Tibial artery (tissue), 4 donors: ENCODE measurements at regions not wholly inside any gene's neighbourhood (a gene's known extent, or its start where the extent isn't known, plus 50 kb on each side); places are given as distances from the start of the nearest gene placed in this dataset.

Experiments
- DNase-seq, 2 donors: peaks; one replicate each; pipeline ENCODE4 v3.0.0-alpha.2; 2019
- H3K27ac ChIP-seq, 2 donors: fragments of 200-600 bp; sonication (generic) in 1 of 2; 1 replicate in 1 of 2; 2 replicates in 1 of 2; pipeline ENCODE4 v1.5.1; 2018 to 2019; ENCODE audit warnings: mild to moderate bottlenecking in 1 of 2
- H3K27me3 ChIP-seq, 2 donors: fragments of 200-600 bp; sonication (generic) in 1 of 2; one replicate each; pipeline versions ENCODE4 v1.5.1 to v1.6.0; 2016 to 2019
- H3K36me3 ChIP-seq, 3 donors: fragments of 200-600 bp; sonication (generic) in 2 of 3; one replicate each; pipeline ENCODE4 v1.5.1; 2016 to 2019; ENCODE audit warnings: mild to moderate bottlenecking in 2 of 3
- H3K4me1 ChIP-seq, 4 donors: fragments of 200-600 bp; sonication (generic) in 2 of 4; 1 replicate in 3 of 4; 2 replicates in 1 of 4; pipeline ENCODE4 v1.5.1; 2016 to 2019
- H3K4me3 ChIP-seq, 2 donors: fragments of 200-600 bp; sonication (generic) in 1 of 2; 1 replicate in 1 of 2; 2 replicates in 1 of 2; pipeline ENCODE4 v1.5.1; 2018 to 2019; ENCODE audit warnings: mild to moderate bottlenecking in 2 of 2
- H3K9me3 ChIP-seq, 3 donors: fragments of 200-600 bp; sonication (generic) in 1 of 3; one replicate each; pipeline ENCODE4 v1.5.1; 2016 to 2019
- CTCF ChIP-seq, 2 experiments: fragments of 200-600 bp in 1 of 2; fragments of 450-650 bp in 1 of 2; IDR thresholded peaks; one replicate each; pipeline ENCODE4 v1.5.1; 2017 to 2019; ENCODE audit warnings: antibody characterized with exemption in 2 of 2, mild to moderate bottlenecking in 1 of 2, moderate library complexity in 1 of 2
- intact Hi-C: fragments of 100-400 bp; cut with DNase I; formaldehyde crosslinking; loops from one replicate; pipeline ENCODE4 v1.15.0; 2023; ENCODE audit warnings: low total_unique reads

- H3K27me3 ChIP-seq: no peaks in the 10 kb centered on the region
- DNase-seq: no peak
- no peak overlapping the region for H3K4me3 ChIP-seq
- no peaks in the 10 kb centered on the region for H3K36me3 ChIP-seq
- no peaks in the 10 kb centered on the region for H3K9me3 ChIP-seq
- no peaks in the 10 kb centered on the region for H3K4me1 ChIP-seq
- intact Hi-C loops: no loop called here
- H3K27ac ChIP-seq: no peak overlapping the region
- TF ChIP-seq CTCF (IDR thresholded peaks at IDR 0.05): no peak
Measured at GRCh38 chr14:83196236-83196635, 1662.6 kb upstream of the SEL1L start.

- intact Hi-C loops: no loop called here
- Histone ChIP-seq H3K27ac (no peak overlapping the region), H3K27me3 (no peaks in the 10 kb centered on the region), H3K4me3 (no peak overlapping the region), H3K4me1 (no peaks in the 10 kb centered on the region), H3K36me3 (no peaks in the 10 kb centered on the region), H3K9me3 (no peaks in the 10 kb centered on the region)
- no peak for TF ChIP-seq CTCF (IDR thresholded peaks at IDR 0.05)
- DNase-seq: no peak
Measured at GRCh38 chr14:83197271-83197670, 1663.6 kb upstream of the SEL1L start.

- Histone ChIP-seq H3K9me3 (no peaks in the 10 kb centered on the region), H3K36me3 (no peaks in the 10 kb centered on the region), H3K4me1 (no peaks in the 10 kb centered on the region), H3K4me3 (no peak overlapping the region), H3K27ac (no peak overlapping the region), H3K27me3 (no peaks in the 10 kb centered on the region)
- intact Hi-C loops: no loop called here
- no peak for DNase-seq
- no peak for TF ChIP-seq CTCF (IDR thresholded peaks at IDR 0.05)
Measured at GRCh38 chr14:83207550-83207949, 1673.9 kb upstream of the SEL1L start.

- Histone ChIP-seq H3K27ac (no peak overlapping the region), H3K9me3 (no peaks in the 10 kb centered on the region), H3K27me3 (no peaks in the 10 kb centered on the region), H3K4me1 (no peaks in the 10 kb centered on the region), H3K4me3 (no peak overlapping the region), H3K36me3 (no peaks in the 10 kb centered on the region)
- intact Hi-C loops: no loop called here
- no peak for DNase-seq
- TF ChIP-seq CTCF (IDR thresholded peaks at IDR 0.05): no peak
Measured at GRCh38 chr14:83208341-83208740, 1674.7 kb upstream of the SEL1L start.

- H3K36me3 ChIP-seq: no peaks in the 10 kb centered on the region
- TF ChIP-seq CTCF (IDR thresholded peaks at IDR 0.05): peak in 1 of 2 experiments; percentile 11
- H3K27me3 ChIP-seq: no peaks in the 10 kb centered on the region
- H3K9me3 ChIP-seq: no peaks in the 10 kb centered on the region
- H3K4me1 ChIP-seq: peaks cover 0 to 3% (median 0%) of the 10 kb centered on the region in 4 donors
- no peak overlapping the region for H3K4me3 ChIP-seq
- peak in 1 of 2 donors; percentile 82 for DNase-seq
- intact Hi-C loops: no loop called here
- no peak overlapping the region for H3K27ac ChIP-seq
Measured at GRCh38 chr14:83217492-83217891, 1683.8 kb upstream of the SEL1L start.
